ENCODE measurements at regions not wholly inside any gene's neighbourhood (a gene's known extent, or its start where the extent isn't known, plus 50 kb on each side); places are given as distances from the start of the nearest gene placed in this dataset.
A peak's percentile ranks its signal among the peaks of the same experiment; 100 is the strongest.
"Not testable (repeated sequence)": the region's sequence is repeated elsewhere in the genome, so short reads cannot be mapped to it uniquely, and the experiment has no call there.

DNA sequence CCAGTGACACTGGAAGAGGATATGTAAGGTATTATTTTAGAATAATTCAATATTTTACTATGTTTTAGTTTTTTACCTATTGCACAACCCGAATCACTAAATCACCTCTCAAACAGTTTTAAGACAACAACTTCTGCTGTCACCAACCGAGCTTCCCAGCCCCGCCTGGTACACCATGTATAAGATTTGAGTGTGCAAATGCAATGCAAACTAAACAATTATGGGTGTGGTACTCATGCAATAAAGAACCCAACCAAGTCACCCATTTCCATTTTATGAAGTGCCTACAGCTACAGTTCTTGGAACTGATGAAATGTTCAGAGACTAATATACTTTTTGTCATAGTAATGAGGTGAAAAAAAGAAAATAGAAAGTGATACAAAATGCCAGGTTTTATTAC is 256.2 kb downstream of the TAFA4 start:
- no peak for DNase-seq (ENCODE audit: low spot score)

DNA sequence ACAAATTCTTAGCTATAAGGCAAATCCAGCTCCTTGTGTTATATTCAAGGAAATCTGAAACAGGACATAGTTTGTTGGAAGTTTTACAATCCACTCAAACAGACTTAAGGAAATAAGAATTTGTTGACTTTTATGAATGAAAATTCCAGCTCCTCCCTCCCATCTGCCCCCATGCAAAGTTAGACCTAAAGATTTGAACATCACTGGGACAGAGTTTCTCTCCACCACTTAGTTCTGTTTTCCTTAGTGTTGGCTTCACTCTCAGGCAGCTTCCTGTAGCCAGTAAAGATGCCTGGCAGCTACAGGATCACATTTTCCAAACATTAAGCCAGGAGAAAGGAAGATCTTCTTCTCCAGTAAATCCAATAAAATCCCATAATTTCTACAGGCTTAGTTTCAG is 265.0 kb downstream of the TAFA4 start:
- no peak for DNase-seq (ENCODE audit: low spot score)

DNA sequence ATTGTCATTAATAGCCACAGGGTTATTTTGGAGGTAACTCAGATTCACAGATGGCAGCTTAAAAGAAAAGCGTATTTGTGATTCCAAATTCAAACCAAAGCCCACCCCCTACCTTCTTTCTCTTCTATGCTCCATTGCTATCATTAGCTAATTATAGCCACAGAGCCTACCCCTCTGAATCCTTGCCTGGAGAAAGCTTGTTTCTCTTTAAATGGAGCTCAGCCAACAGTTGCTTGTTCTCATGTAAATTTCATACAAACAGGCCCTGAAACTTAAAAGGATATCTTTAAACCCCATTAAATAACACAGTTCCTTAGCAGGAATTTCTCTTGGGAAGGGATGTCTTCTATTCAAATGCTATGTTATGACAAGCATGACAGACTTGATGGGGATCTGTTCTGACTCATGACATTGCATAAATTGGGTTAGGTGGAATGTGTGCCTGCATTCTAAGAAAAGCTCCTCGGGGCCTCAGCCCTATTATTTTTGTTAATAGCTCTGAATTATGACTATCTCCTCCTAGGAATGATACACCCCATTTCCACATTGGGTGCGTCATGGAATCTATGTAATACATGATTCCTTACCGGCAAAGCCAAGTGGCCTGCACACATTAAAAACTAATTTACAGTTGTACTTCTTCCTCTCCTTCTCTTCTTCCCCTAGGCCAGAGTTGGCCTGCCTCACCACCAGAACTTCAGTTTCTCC is 265.8 kb downstream of the TAFA4 start:
- peak; percentile 44 for DNase-seq (ENCODE audit: low spot score)

DNA sequence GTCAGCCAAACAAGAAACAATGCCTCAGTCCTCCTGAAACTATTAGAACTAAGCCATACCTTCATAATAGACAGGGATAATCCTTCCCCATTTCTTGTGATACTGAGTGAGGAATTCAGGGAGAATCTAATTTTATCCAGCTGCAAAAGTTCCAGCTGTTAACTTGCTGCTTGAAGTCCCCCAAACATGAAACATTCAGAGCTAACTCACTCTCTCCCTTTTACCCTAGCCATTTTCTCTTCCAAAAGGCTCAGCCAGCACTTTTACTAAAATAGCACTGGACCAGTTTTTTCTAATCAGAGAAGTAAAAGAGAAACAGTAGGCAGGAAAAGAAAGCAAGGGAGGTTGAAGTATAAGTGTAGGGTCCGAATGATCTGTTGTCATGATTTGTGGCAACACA is 268.1 kb downstream of the TAFA4 start:
- DNase-seq (ENCODE audit: low spot score) = no peak

DNA sequence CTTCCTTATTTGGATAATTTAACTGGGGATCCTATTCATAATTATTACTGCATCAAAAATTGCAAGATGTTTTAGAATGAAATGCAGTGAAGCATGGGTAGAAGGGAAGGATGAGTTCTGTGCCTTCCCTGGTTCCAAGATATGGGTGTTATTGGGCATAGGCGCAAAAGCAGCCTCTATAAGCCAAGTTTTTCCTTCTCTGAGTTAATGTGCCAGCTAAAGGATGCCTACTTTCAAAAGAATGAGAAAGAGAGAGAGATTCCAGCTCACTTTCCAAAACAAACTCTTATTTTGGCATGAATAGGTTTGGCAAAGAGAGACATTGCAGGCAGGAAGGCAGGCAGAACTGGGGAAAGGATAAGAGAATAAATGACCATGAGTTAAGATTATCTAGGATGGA is 270.2 kb downstream of the TAFA4 start:
- DNase-seq (ENCODE audit: low spot score) = no peak

DNA sequence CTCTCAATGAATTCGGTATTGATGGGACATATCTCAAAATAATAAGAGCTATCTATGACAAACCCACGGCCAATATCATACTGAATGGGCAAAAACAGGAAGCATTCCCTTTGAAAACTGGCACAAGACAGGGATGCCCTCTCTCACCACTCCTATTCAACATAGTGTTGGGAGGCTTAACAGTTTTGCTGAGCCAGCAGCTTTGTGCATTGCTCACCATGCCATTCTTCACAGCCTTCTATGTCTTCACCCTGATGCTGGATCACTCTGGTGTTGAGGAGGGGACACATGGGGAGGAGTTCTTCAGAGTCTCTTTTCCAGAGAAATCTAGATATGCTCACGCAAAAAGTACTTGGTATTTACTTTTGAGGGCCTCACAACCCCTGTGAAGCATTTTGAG is 281.7 kb downstream of the TAFA4 start:
- not testable (repeated sequence) for DNase-seq (ENCODE audit: low spot score)

DNA sequence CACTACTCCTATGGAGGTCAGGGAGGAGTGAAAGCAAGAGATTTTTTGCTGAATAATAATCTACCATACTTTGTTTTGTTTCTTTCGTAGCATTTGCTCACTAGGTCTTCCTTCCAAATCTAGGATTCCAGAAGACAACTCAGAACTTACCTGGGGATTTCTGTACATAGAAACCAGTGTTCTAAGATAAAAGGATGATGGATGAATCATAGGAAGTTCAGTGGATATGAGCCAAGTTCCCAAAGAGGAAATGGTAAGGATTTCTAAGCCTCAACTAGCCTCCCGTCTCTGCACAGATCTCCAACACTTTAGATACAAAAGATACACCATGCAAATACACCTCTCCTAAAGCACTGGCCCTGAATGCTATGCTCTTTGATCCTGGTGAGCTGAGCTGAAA is 283.9 kb downstream of the TAFA4 start:
- DNase-seq (ENCODE audit: low spot score) = no peak

DNA sequence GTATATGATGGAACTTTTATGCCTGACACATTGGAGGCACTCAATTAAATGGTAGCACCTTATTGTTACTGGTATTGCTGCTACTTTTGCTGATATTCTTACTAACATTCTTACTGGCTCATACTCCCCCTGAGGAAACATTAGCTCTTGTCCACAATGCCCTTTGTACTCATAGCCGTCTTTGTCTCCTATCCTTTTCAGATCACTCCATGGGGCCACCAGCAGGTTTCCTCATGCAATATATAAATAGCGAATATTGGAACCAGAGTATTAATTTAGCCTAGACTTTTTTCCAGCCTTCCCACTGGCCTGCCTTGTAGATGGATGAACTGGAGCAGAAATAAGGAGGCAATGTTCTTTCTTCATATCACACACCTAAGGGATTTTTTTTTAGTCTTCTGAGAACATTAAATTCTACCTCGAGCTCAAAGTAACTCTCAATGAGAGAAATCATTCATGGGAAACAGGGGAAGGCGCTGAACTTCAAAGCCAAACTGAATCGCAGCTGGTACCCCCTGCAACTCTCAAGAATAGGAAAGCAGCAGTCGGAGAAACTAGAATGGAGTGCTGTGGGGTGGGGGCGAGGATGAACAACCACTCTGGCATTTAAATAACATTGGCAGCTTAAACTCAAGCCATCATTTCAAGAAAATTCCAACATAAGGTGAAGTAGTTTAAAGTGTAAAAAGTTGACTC is 300.3 kb downstream of the TAFA4 start:
- DNase-seq (ENCODE audit: low spot score) = no peak

DNA sequence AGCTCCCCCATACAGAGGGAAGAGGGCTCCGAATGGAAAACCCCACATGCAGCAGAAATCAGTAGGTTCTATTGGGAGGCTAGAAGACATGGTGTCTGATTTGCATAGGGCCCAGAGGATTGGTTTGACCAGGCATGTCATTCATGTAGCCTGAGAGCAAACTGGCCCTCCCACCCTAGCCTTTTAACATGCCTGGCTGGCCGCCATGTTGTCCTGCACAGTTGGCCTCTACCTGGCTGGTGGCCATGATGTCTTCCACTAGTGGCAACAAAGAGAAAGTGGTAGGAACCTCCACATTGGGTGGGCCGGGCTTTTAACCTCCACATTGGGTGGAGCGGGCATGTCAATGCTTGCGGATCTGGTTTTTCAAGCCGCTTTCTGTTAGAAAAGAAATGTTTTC is 312.1 kb downstream of the TAFA4 start:
- no peak for DNase-seq (ENCODE audit: low spot score)

DNA sequence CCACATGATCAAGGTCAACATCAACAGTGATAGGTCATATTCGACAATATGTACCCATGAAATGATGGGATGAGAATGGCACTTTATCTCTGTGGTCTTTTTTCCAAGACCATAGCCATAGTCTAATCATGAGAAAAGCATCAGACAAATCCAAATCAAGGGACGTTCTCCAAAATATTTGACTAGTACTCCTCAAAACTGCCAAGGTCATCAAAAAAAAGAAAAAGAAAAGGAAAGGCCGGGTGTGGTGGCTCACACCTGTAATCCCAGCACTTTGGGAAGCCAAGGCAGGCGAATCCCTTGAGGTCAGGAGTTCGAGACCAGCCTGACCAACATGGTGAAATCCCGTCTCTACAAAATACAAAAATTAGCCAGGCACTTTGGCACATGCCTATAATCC is 318.3 kb downstream of the TAFA4 start:
- no peak for DNase-seq (ENCODE audit: low spot score)

DNA sequence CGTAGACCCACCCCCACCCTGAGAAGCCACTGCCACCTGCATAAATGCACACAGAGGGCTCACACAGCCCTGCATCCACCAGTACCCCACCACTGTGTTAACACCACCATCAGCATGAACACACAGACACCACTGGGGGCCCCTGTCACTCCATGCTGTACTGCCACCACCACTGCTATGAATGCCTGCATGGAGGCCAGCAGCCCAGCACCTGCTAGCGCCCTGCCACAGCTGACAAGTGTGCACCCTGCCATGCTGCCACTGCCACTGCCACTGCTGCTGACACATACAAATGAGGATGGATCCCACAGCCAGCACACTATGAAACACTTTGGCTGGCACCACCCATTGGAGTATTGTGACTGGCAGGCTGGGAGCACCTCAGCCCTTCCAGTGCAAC is 361.0 kb downstream of the TAFA4 start:
- DNase-seq (ENCODE audit: low spot score) = no peak

DNA sequence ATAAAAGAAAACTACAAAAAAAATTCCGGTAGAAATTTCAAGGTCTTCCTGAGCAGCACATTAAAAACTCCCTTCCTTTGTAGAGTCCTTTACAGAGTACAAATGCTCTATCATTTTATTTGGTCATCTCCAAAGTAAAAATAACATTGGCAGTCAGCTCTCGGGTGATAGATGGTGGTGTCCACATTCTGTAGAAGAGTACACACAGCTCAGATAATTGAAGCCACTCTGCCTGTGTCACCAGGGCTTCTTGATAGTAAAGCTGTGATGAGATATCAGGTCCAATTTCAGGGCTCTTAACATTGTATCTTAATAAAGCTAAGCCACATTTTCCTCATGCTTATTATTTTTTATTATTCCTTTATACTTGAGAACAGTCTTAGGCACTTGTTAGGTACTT is 371.6 kb downstream of the TAFA4 start:
- no peak for DNase-seq (ENCODE audit: low spot score)

DNA sequence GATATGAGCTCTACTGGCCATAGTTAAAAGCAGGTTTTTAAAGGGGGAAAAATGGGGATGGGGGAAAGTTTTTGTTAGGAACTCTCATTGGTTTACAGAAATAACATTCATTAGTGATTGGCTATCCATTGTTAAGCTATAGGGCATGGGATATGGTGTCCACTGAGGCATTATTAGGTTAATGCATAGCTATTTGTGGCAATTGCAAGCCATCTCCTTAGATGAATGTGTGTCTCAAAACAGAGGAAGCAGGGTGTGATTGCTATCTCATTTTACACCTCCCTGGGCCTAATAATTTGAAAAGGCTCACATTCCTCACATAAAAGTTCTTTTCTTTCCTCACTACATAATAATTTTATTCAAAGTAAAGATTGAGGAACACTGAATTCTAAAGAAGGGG is 396.6 kb downstream of the TAFA4 start:
- no peak for DNase-seq (ENCODE audit: low spot score)

DNA sequence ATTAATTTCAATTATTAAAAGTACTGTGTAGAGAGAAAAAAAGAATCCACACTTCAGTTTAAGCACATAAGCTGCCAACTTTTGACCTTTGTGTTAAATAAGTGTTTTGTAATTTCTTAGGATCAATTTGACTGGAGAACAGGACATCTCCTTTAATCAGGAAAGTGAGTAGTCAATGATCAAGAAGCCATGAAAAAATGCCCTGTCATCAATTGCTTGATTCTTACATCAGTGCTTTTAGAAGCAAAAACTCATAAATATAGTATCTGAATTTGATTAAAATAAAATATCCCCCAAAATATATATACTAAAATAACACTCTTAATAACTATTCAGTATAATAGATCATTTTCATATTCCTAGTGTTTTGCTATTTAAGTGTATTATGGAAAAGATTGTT is 409.0 kb downstream of the TAFA4 start:
- DNase-seq (ENCODE audit: low spot score) = no peak

DNA sequence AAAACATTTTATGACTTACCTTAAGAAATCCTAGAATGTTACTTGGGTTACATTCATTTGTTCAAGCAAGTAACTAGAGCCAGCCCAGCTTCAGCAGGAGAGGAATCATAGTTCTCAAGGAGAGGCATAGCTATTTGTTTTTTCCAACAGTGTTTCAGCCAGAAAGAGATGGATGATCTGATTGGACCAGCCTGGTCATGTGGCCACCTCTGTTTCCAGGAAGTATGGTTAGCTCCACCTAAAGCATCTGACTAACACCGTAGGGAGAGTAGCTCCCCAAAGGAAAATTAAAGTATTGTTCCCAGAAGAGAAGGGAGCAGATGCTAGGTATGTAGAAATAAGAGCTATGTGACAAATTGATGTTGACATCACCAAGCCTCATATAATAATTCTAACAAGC is 417.1 kb downstream of the TAFA4 start:
- DNase-seq (ENCODE audit: low spot score) = no peak

DNA sequence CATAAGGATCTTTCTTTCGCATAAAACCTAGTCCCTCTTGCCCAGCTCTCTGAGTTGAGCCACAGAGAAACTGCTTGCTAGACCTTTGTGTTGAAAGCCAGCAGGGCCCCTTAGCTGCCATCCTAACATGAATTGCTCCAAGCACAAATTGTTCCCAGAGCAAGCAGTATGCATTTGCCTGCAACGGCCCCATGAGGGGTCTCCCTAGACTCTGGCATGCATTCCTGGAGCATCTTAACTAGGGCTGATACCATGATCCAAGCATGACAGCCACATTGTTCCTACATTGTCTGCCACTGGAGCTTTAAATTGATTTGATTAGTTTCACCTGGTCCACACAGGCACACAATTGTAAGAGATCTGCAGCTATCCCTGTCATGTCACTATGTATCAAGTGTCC is 428.1 kb downstream of the TAFA4 start:
- DNase-seq (ENCODE audit: low spot score) = no peak

DNA sequence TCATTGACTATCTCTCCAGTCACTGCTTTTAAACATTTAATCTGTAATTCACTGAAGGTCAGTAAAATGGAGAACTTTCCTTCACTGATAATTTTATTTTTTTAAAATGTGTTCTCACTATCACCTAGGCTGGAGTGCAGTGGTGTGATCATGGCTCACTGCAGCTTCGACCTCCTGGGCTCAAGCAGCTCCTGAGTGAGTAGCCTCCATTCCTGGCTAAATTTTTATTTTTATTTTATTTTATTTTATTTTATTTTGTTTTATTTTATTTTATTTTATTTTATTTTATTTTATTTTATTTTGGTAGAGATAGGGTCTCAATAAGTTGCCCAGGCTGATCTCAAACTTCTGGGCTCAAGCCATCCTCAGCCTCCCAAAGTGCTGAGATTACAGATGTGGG is 446.5 kb downstream of the TAFA4 start:
- DNase-seq (ENCODE audit: low spot score) = not testable (repeated sequence)

DNA sequence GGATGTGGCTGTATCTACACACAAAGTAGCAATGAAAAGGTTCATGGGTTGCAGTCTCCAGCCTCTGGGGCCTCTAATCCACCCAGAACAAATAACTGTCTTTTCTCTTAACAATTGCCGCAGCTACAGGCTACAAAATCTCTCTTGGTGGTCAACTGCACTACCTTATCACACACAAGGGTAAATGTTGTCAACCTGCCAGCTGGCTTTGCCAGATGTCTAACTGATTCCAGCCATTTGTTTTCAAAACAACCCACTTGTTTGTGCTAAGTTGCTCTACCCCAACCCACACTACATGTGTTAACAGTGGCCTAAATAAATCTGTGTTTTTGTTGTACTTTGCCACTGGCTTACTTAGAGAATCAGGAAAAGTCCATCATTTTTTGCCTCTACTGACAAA is 447.3 kb downstream of the TAFA4 start:
- DNase-seq (ENCODE audit: low spot score) = no peak

DNA sequence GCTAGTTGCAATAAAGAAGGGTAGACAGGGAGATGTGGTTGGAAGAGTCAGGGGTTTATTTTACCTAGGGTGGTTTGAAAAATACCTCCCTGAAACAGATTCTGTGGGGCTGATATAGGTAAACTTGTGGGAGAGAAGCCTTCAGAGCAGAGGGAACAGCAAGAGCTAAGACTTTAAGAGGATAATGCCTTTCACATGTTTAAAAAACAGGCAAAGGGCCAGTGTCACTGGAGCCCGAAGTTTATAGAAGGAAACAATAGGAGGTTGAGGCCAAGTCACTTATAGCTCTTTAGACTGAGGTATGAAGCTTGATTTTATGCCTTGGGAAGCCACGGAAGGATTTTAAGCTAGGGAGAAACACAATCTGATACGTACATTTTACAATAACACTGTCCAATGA is 448.7 kb downstream of the TAFA4 start:
- DNase-seq (ENCODE audit: low spot score) = no peak

DNA sequence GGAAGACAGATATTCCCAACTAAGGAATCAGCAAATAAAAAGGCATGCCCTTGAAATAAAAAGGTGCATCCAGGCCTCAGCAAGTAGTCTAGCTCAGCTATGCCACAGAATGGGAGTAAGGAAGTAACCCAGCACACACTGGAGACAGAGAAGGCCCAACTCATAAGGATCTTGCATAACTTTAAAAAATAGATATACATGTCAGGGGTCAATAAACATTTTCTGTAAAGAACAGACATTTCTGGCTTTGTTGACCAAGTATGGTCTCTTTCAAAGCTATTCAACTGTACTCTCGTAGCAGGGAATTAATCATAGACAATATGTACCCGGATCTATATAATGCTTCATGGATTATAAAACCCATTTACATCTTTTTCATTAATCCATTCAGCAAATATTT is 449.3 kb downstream of the TAFA4 start:
- DNase-seq (ENCODE audit: low spot score) = no peak

DNA sequence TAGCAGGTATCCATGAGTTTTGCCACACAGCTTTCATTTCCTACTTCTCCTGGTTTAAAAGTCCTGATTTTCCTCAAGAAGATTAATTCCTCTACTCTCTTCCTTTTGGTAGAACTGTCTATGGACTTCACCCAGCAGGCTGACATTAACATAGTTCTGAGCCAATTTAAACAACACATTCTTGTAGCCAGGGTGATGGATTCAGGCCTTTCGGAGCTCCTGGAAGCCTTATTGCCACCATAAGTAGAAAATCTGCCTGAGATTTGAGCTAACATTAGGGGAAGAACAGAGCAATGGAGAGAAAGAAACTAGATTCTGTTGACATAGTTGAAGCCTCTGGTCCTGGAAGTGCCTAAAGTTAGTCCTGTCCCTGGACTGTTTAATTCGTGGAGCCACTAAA is 449.8 kb downstream of the TAFA4 start:
- no peak for DNase-seq (ENCODE audit: low spot score)

DNA sequence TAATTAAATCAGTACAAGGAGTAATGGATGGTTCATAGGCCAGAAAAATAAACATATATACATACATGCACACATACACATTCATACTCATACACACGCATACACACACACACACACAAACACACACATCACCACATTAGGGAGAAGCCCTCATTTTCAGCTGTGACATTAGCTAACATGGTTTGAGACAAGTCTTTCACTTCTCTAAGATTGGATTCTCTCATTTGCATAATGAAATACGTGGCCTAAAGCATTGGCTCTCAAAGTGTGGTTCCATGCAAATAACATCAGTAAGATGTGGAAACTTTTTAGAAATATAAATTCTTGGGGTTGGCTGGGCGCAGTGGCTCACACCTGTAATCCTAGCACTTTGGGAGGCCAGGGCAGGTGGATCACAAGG is 452.6 kb downstream of the TAFA4 start:
- DNase-seq (ENCODE audit: low spot score) = no peak

DNA sequence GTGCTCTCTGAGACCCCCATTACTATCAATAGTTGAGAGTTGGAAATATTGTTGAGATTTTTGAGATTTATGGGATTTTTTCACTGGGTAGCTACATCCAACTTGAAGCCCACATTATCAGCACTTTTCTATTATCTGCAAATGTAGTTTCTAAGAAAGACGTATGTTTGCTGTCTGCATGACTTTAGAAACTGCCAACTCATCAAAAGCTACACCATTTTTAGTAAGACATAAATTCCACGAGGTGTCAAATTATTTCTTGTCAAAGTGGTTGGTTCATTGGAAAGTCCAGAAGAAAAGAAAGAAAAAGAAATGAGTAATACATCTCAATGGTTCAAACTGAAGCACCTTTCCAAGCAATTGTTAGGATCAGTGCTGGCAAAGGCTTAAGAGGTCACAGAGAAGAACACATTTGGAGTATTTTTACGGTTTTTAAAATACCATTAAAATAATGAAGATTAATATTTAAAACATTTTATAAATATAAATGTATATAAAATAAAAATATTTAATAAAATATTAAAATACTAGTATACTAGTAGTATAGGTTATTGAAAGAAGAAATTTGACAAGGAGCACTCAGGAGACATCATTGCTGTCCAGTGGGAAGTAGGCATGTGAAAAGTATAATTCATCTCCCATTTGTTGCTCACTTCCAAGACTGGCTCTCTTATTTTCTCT is 463.5 kb downstream of the TAFA4 start:
- DNase-seq (ENCODE audit: low spot score) = no peak

DNA sequence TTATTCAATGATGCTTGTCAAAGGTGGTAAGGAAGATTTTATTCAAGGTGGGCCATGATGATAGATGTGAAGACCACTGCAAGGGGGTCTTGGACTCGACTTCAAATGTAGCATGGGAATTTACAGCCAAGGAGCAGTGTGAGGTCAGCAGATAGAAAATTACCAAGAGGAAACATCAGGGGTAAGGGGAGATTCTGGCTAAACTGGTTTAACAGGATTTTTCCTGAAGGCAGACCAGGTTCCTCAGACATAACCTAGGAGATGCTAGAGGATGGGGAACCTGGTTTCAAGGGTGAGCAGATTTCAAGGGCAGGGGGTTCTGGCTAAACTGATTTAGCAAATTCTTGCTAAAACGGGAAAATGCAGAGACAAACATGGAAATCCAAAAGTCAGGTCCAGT is 464.9 kb downstream of the TAFA4 start:
- DNase-seq (ENCODE audit: low spot score) = no peak
